Keratinocyte (primary cell): ENCODE measurements at regions not wholly inside any gene's neighbourhood (a gene's known extent, or its start where the extent isn't known, plus 50 kb on each side); places are given as distances from the start of the nearest gene placed in this dataset.

Source experiments
- CTCF ChIP-seq, 3 experiments: IDR thresholded peaks in 1 of 3; conservative IDR thresholded peaks in 1 of 3; optimal IDR thresholded peaks in 1 of 3; 2 replicates in 2 of 3; 3 replicates in 1 of 3; pipeline versions ENCODE3 to v1.5.1; 2011; ENCODE audit warnings: low read length in 3 of 3, mild to moderate bottlenecking in 3 of 3, moderate library complexity in 2 of 3, control low read depth in 1 of 3, inconsistent platforms in 1 of 3; ENCODE audit not compliant: insufficient read depth in 2 of 3; ENCODE audit errors: extremely low read depth in 1 of 3
- EZH2 ChIP-seq: IDR thresholded peaks from one replicate; pipeline ENCODE4 v1.6.1; 2012; ENCODE audit warnings: inconsistent platforms, mild to moderate bottlenecking, low read length, moderate library complexity

GRCh38 chr2:19732255-19732654 lies 169.5 kb downstream of the TTC32 start:
- TF ChIP-seq CTCF (optimal IDR thresholded peaks at IDR 0.05 in 1 of 3, IDR thresholded peaks at IDR 0.05 in 1 of 3, conservative IDR thresholded peaks at IDR 0.05 in 1 of 3; ENCODE audit: extremely low read depth in 1 of 3, insufficient read depth in 2 of 3, low read length in 3 of 3) (no peak), EZH2 (no peak)
